H1 (cell line): ENCODE measurements at regions not wholly inside any gene's neighbourhood (a gene's known extent, or its start where the extent isn't known, plus 50 kb on each side); places are given as distances from the start of the nearest gene placed in this dataset.

Experiments used
- CTCF ChIA-PET: fragments of 300-600 bp; sonication (Branson Sonifier 250); formaldehyde crosslinking; loops from one replicate; lab custom pipeline; 2021; ENCODE audit not compliant: partially characterized antibody; lab: Charles Lee
- POLR2A ChIA-PET: fragments of 300-600 bp; sonication (Branson Sonifier 250); formaldehyde crosslinking; loops from one replicate; lab custom pipeline; 2021; ENCODE audit warnings: inconsistent platforms; ENCODE audit not compliant: partially characterized antibody; lab: Charles Lee
- DNase-seq, 2 experiments: peaks; one replicate each; pipeline versions ENCODE4 v3.0.0 to v3.0.0-alpha.2; 2010 to 2022; ENCODE audit warnings: low spot score in 2 of 2, low read depth in 1 of 2, mixed read lengths in 1 of 2
- FAIRE-seq: peaks from 2 replicates; lab custom pipeline; 2011; peaks lifted over from hg19 to GRCh38; lab: Jason Lieb, UNC
- H2AFZ ChIP-seq: 2 replicates; pipeline ENCODE4 v1.8.1; 2012; ENCODE audit warnings: low read length, inconsistent platforms
- H2AK5ac ChIP-seq: 2 replicates; pipeline ENCODE4 v1.6.1; 2013; ENCODE audit warnings: low read depth, low read length
- H2BK120ac ChIP-seq: replicated peaks from 2 replicates; pipeline ENCODE3; 2013; ENCODE audit warnings: low read depth, low read length, inconsistent platforms
- H2BK12ac ChIP-seq: 2 replicates; pipeline ENCODE4 v1.6.1; 2013; ENCODE audit warnings: low read depth, low read length
- H2BK15ac ChIP-seq: 2 replicates; pipeline ENCODE4 v1.6.1; 2013; ENCODE audit warnings: low read length
- H2BK20ac ChIP-seq: 2 replicates; pipeline ENCODE4 v1.6.1; 2013; ENCODE audit warnings: low read length
- H2BK5ac ChIP-seq: 2 replicates; pipeline ENCODE4 v1.6.1; 2013; ENCODE audit warnings: low read depth, low read length
- H3K14ac ChIP-seq: 2 replicates; pipeline ENCODE4 v1.6.1; 2013; ENCODE audit warnings: inconsistent platforms; ENCODE audit not compliant: insufficient read length
- H3K18ac ChIP-seq: 2 replicates; pipeline ENCODE4 v1.6.1; 2013; ENCODE audit warnings: low read length; ENCODE audit errors: extremely low read depth
- H3K23ac ChIP-seq: 2 replicates; pipeline ENCODE4 v1.6.1; 2013; ENCODE audit warnings: inconsistent platforms; ENCODE audit not compliant: insufficient read length
- H3K23me2 ChIP-seq: 2 replicates; pipeline ENCODE4 v1.6.1; 2013; ENCODE audit warnings: low read depth, low read length
- H3K27ac ChIP-seq: 2 replicates; pipeline ENCODE4 v1.6.1; 2011; ENCODE audit warnings: low read depth, low read length, inconsistent platforms
- H3K27me3 ChIP-seq, 4 experiments: replicated peaks in 1 of 4; 1 replicate in 1 of 4; 2 replicates in 3 of 4; pipeline versions ENCODE4 v1.6.1 to v1.8.1; 2011 to 2013; ENCODE audit warnings: low read length in 3 of 4, mild to moderate bottlenecking in 3 of 4, inconsistent platforms in 2 of 4, mixed read lengths in 2 of 4, moderate library complexity in 1 of 4; ENCODE audit not compliant: control insufficient read depth in 3 of 4, insufficient read depth in 3 of 4; ENCODE audit errors: extremely low read depth in 1 of 4
- H3K36me3 ChIP-seq, 4 experiments: 2 replicates each; pipeline versions ENCODE4 v1.6.1 to v1.8.1; 2011 to 2013; ENCODE audit warnings: mild to moderate bottlenecking in 4 of 4, low read length in 3 of 4, moderate library complexity in 2 of 4, control low read depth in 1 of 4, inconsistent platforms in 1 of 4; ENCODE audit not compliant: insufficient read depth in 4 of 4, control insufficient read depth in 2 of 4
- H3K4ac ChIP-seq: replicated peaks from 2 replicates; pipeline ENCODE3; 2013; ENCODE audit warnings: low read length, low read depth, mixed read lengths, inconsistent platforms; ENCODE audit not compliant: insufficient read length
- H3K4me1 ChIP-seq, 4 experiments: replicated peaks in 1 of 4; 1 replicate in 1 of 4; 2 replicates in 3 of 4; pipeline versions ENCODE4 v1.6.1 to v1.8.1; 2011 to 2013; ENCODE audit warnings: low read length in 3 of 4, inconsistent platforms in 2 of 4, mixed read lengths in 1 of 4; ENCODE audit not compliant: insufficient read depth in 4 of 4, control insufficient read depth in 3 of 4
- H3K4me2 ChIP-seq, 2 experiments: 2 replicates each; pipeline versions ENCODE4 v1.6.1 to v1.8.1; 2011 to 2013; ENCODE audit warnings: low read depth in 2 of 2, low read length in 2 of 2, control low read depth in 1 of 2, inconsistent platforms in 1 of 2, mild to moderate bottlenecking in 1 of 2; ENCODE audit not compliant: insufficient read depth in 1 of 2
- H3K4me3 ChIP-seq, 4 experiments: fragments of 200-600, 300-600 bp in 1 of 4; sonication (generic), shearing (Covaris generic), sonication (Bioruptor Twin) in 1 of 4; 2 replicates each; pipeline versions ENCODE4 v1.5.1 to v1.8.1; 2011 to 2016; ENCODE audit warnings: low read length in 4 of 4, low read depth in 3 of 4, control low read depth in 2 of 4, inconsistent platforms in 2 of 4, mild to moderate bottlenecking in 2 of 4, mixed read lengths in 1 of 4, moderate library complexity in 1 of 4; ENCODE audit not compliant: insufficient read depth in 2 of 4; ENCODE audit errors: extremely low read depth in 1 of 4
- H3K56ac ChIP-seq: replicated peaks from 2 replicates; pipeline ENCODE3; 2013; ENCODE audit warnings: low read depth, mild to moderate bottlenecking, mixed read lengths, low read length, inconsistent platforms; ENCODE audit not compliant: insufficient read length
- H3K79me1 ChIP-seq: 2 replicates; pipeline ENCODE4 v1.6.1; 2013; ENCODE audit warnings: low read depth, low read length, control low read depth
- H3K79me2 ChIP-seq, 2 experiments: 2 replicates each; pipeline versions ENCODE4 v1.6.1 to v1.8.1; 2012 to 2013; ENCODE audit warnings: low read length in 2 of 2, mild to moderate bottlenecking in 2 of 2, inconsistent platforms in 1 of 2; ENCODE audit not compliant: insufficient read depth in 2 of 2, control insufficient read depth in 1 of 2
- H3K9ac ChIP-seq, 4 experiments: replicated peaks in 1 of 4; 1 replicate in 1 of 4; 2 replicates in 3 of 4; pipeline versions ENCODE4 v1.6.1 to v1.8.1; 2011 to 2013; ENCODE audit warnings: low read depth in 3 of 4, low read length in 3 of 4, control low read depth in 2 of 4, mild to moderate bottlenecking in 2 of 4, moderate library complexity in 2 of 4, inconsistent platforms in 1 of 4; ENCODE audit errors: extremely low read depth in 1 of 4
- H3K9me3 ChIP-seq, 2 experiments: 2 replicates each; pipeline versions ENCODE4 v1.6.1 to v1.8.1; 2012 to 2013; ENCODE audit warnings: mild to moderate bottlenecking in 2 of 2, moderate library complexity in 2 of 2, control low read depth in 1 of 2, inconsistent platforms in 1 of 2, low read depth in 1 of 2, low read length in 1 of 2, mixed read lengths in 1 of 2; ENCODE audit not compliant: insufficient read depth in 2 of 2
- H4K20me1 ChIP-seq, 2 experiments: replicated peaks in 1 of 2; 2 replicates each; pipeline versions ENCODE3 to v1.8.1; 2011 to 2013; ENCODE audit warnings: inconsistent platforms in 2 of 2, low read length in 2 of 2, mild to moderate bottlenecking in 1 of 2; ENCODE audit not compliant: insufficient read depth in 2 of 2, control insufficient read depth in 1 of 2
- H4K5ac ChIP-seq: 2 replicates; pipeline ENCODE4 v1.6.1; 2013; ENCODE audit warnings: low read length, low read depth, mixed read lengths, inconsistent platforms; ENCODE audit not compliant: insufficient read length
- H4K8ac ChIP-seq: 2 replicates; pipeline ENCODE4 v1.8.0; 2013; ENCODE audit warnings: mild to moderate bottlenecking, moderate library complexity, low read length, inconsistent platforms; ENCODE audit not compliant: insufficient read depth; ENCODE audit errors: extremely low read depth
- H4K91ac ChIP-seq: replicated peaks from 2 replicates; pipeline ENCODE3; 2013; ENCODE audit warnings: low read length, mixed read lengths, inconsistent platforms; ENCODE audit not compliant: insufficient read length
- ATF2 ChIP-seq: IDR thresholded peaks from 2 replicates; pipeline ENCODE4 v1.6.1; 2012; ENCODE audit warnings: low read length, inconsistent platforms
- EP300 ChIP-seq, 2 experiments: IDR thresholded peaks; 1 replicate in 1 of 2; 2 replicates in 1 of 2; pipeline ENCODE4 v1.6.1; 2011 to 2012; ENCODE audit warnings: low read depth in 2 of 2, low read length in 2 of 2, mild to moderate bottlenecking in 2 of 2, borderline replicate concordance in 1 of 2, inconsistent platforms in 1 of 2, moderate library complexity in 1 of 2
- EZH2 ChIP-seq: fragments of 200-600 bp; sonication (generic); IDR thresholded peaks from 2 replicates; pipeline ENCODE4 v1.7.1; 2012; ENCODE audit warnings: low read depth, mild to moderate bottlenecking, moderate library complexity, low read length, inconsistent platforms; ENCODE audit not compliant: severe bottlenecking
- HDAC6 ChIP-seq: IDR thresholded peaks from one replicate; pipeline ENCODE4 v1.7.1; 2012; ENCODE audit warnings: low read depth, mild to moderate bottlenecking, inconsistent platforms, low read length, moderate library complexity
- KDM5A ChIP-seq: fragments of 200-600 bp; IDR thresholded peaks from 2 replicates; pipeline ENCODE4 v1.7.1; 2012; ENCODE audit warnings: mild to moderate bottlenecking, low read length, inconsistent platforms, mixed read lengths
- POLR2AphosphoS5 ChIP-seq: IDR thresholded peaks from 2 replicates; pipeline ENCODE4 v1.6.1; 2011; ENCODE audit warnings: low read depth, low read length
- whole genome bisulfite sequencing, 2 experiments: shearing (Covaris generic) in 1 of 2; methylation state at CpG; one replicate each; pipeline versions ENCODE4 v1.1.6 to v1.1.7; 2013 to 2015; ENCODE audit warnings: low lambda C conversion rate in 2 of 2, mixed read lengths in 2 of 2, inconsistent platforms in 1 of 2, low coverage in 1 of 2, missing lambda C conversion rate in 1 of 2; ENCODE audit not compliant: insufficient replicate concordance in 2 of 2, insufficient coverage in 1 of 2, insufficient read length in 1 of 2; ENCODE audit errors: extremely low coverage in 1 of 2, missing lambda C conversion rate in 1 of 2; 5-methylcytosine and 5-hydroxymethylcytosine counted together
- TF ChIP-seq, protein P1 (sequence below), 3 experiments: IDR thresholded peaks; 1 replicate in 2 of 3; 2 replicates in 1 of 3; pipeline versions ENCODE4 v1.5.1 to v1.6.1; 2011; ENCODE audit warnings: low read length in 3 of 3, mild to moderate bottlenecking in 3 of 3, inconsistent platforms in 2 of 3, low read depth in 1 of 3, moderate library complexity in 1 of 3; ENCODE audit not compliant: insufficient read depth in 1 of 3; ENCODE audit errors: control extremely low read depth in 1 of 3

- H3K18ac ChIP-seq = no peak overlapping the region
- H4K8ac ChIP-seq = no peak overlapping the region
- H2BK12ac ChIP-seq = no peak overlapping the region
- no peak for TF ChIP-seq KDM5A
- no peak for TF ChIP-seq EZH2
- TF ChIP-seq HDAC6 = no peak
- TF ChIP-seq, protein P1, sequence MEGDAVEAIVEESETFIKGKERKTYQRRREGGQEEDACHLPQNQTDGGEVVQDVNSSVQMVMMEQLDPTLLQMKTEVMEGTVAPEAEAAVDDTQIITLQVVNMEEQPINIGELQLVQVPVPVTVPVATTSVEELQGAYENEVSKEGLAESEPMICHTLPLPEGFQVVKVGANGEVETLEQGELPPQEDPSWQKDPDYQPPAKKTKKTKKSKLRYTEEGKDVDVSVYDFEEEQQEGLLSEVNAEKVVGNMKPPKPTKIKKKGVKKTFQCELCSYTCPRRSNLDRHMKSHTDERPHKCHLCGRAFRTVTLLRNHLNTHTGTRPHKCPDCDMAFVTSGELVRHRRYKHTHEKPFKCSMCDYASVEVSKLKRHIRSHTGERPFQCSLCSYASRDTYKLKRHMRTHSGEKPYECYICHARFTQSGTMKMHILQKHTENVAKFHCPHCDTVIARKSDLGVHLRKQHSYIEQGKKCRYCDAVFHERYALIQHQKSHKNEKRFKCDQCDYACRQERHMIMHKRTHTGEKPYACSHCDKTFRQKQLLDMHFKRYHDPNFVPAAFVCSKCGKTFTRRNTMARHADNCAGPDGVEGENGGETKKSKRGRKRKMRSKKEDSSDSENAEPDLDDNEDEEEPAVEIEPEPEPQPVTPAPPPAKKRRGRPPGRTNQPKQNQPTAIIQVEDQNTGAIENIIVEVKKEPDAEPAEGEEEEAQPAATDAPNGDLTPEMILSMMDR (IDR thresholded peaks at IDR 0.05; ENCODE audit: control extremely low read depth in 1 of 3, insufficient read depth in 1 of 3, low read depth in 1 of 3, low read length in 3 of 3) = no peak
- no peak for TF ChIP-seq ATF2
- TF ChIP-seq EP300 (IDR thresholded peaks at IDR 0.05; ENCODE audit: borderline replicate concordance in 1 of 2, low read depth in 2 of 2, low read length in 2 of 2) = no peak
- no peak for TF ChIP-seq POLR2AphosphoS5
- H3K4me3 ChIP-seq = no peak overlapping the region
- no peaks in the 10 kb centered on the region; a peak in 1 of 4 replicates for H3K9me3 ChIP-seq
- H3K4ac ChIP-seq = no peak overlapping the region
- H4K91ac ChIP-seq = no peak overlapping the region
- POLR2A ChIA-PET = no interaction called here
- FAIRE-seq = no peak
- H2AFZ ChIP-seq = peak overlapping the region; percentile 26; the same call in 1 of the 2 replicates
- peaks cover 0 to 9% (median 1%) of the 10 kb centered on the region in 4 experiments; a peak in 2 of 7 replicates for H3K4me1 ChIP-seq
- no peak overlapping the region for H3K14ac ChIP-seq
- no peak overlapping the region for H3K56ac ChIP-seq
- no peak overlapping the region for H2AK5ac ChIP-seq
- CTCF ChIA-PET = interaction anchor here (0.6 to 1.0 kb wide), 2 partner anchors 34 to 627 kb away, joined by 3 read pairs; no protein-coding TSS in a partner anchor
- H2BK15ac ChIP-seq = no peak overlapping the region
- no peaks in the 10 kb centered on the region for H3K36me3 ChIP-seq
- H2BK5ac ChIP-seq = no peak overlapping the region
- H3K9ac ChIP-seq = no peak overlapping the region
- H3K27me3 ChIP-seq = no peaks in the 10 kb centered on the region
- DNase-seq = no peak
- no peak overlapping the region for H3K27ac ChIP-seq
- no peaks in the 10 kb centered on the region for H3K79me1 ChIP-seq
- H3K4me2 ChIP-seq = no peak overlapping the region
- no peaks in the 10 kb centered on the region for H3K79me2 ChIP-seq
- H3K23ac ChIP-seq = no peak overlapping the region
- no peak overlapping the region for H4K5ac ChIP-seq
- no peak overlapping the region for H2BK120ac ChIP-seq
- no peaks in the 10 kb centered on the region for H4K20me1 ChIP-seq
- 94% methylated on average over 6 of the region's 6 CpGs; no CpG with 5 or more reads in 1 of the 2 experiments for WGBS, 2 experiments
- no peaks in the 10 kb centered on the region for H3K23me2 ChIP-seq
- no peak overlapping the region for H2BK20ac ChIP-seq
These were observed 209.8 kb upstream of the FLRT2 start for GRCh38 chr14:85319998-85320630.
